ENCODE measurements at regions not wholly inside any gene's neighbourhood (a gene's known extent, or its start where the extent isn't known, plus 50 kb on each side); places are given as distances from the start of the nearest gene placed in this dataset.

DNA sequence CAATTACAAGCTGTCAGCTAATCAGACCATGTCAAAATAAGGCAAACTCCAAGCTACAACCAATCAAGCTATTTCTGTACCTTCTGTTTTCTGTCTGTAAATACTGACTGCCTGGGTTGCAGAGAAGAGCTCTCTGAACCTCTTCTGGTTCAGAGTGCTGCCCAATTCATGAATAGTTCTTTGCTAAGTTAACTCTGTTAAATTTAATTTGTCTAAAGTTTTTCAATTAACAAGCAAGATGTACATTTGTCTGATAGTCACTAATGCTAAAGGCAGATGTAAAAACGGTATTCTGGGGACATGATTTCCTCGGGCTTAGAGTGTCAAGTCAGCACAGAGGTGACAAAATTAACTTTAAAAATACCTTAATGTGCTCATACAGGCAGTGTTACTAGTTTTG is 408.3 kb upstream of the CLINT1 start:
- 95 to 100% methylated on average over 2 of the region's 2 CpGs for WGBS, 2 experiments (ENCODE audit: insufficient coverage in 1 of 2, insufficient read length in 1 of 2)
- DNase-seq: no peak
- Mint-ChIP-seq H3K9me3 (peaks cover 20% of the 10 kb centered on the region), H3K4me3 (no peak overlapping the region), H3K27me3 (ENCODE audit: insufficient read depth) (no peaks in the 10 kb centered on the region), H3K27ac (no peak overlapping the region), H3K4me1 (peaks cover 2% of the 10 kb centered on the region), H3K36me3 (ENCODE audit: low read depth) (no peaks in the 10 kb centered on the region)
- Histone ChIP-seq H3K27me3 (ENCODE audit: control insufficient read depth, insufficient read depth, low read length, poor library complexity, severe bottlenecking) (no peaks in the 10 kb centered on the region), H3K4me1 (ENCODE audit: control insufficient read depth, insufficient read depth, low read length) (no peaks in the 10 kb centered on the region), H3K9ac (ENCODE audit: extremely low read depth, low read length, poor library complexity, severe bottlenecking) (no peak overlapping the region), H3K4me3 (ENCODE audit: low read length) (no peak overlapping the region), H3K9me3 (ENCODE audit: control insufficient read depth, low read length) (peaks cover 15% of the 10 kb centered on the region), H3K36me3 (ENCODE audit: control insufficient read depth, insufficient read depth, low read length) (no peaks in the 10 kb centered on the region), H3K27ac (ENCODE audit: low read depth, low read length) (no peak overlapping the region)
- TF ChIP-seq, protein P1, sequence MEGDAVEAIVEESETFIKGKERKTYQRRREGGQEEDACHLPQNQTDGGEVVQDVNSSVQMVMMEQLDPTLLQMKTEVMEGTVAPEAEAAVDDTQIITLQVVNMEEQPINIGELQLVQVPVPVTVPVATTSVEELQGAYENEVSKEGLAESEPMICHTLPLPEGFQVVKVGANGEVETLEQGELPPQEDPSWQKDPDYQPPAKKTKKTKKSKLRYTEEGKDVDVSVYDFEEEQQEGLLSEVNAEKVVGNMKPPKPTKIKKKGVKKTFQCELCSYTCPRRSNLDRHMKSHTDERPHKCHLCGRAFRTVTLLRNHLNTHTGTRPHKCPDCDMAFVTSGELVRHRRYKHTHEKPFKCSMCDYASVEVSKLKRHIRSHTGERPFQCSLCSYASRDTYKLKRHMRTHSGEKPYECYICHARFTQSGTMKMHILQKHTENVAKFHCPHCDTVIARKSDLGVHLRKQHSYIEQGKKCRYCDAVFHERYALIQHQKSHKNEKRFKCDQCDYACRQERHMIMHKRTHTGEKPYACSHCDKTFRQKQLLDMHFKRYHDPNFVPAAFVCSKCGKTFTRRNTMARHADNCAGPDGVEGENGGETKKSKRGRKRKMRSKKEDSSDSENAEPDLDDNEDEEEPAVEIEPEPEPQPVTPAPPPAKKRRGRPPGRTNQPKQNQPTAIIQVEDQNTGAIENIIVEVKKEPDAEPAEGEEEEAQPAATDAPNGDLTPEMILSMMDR (conservative IDR thresholded peaks at IDR 0.05): no peak

DNA sequence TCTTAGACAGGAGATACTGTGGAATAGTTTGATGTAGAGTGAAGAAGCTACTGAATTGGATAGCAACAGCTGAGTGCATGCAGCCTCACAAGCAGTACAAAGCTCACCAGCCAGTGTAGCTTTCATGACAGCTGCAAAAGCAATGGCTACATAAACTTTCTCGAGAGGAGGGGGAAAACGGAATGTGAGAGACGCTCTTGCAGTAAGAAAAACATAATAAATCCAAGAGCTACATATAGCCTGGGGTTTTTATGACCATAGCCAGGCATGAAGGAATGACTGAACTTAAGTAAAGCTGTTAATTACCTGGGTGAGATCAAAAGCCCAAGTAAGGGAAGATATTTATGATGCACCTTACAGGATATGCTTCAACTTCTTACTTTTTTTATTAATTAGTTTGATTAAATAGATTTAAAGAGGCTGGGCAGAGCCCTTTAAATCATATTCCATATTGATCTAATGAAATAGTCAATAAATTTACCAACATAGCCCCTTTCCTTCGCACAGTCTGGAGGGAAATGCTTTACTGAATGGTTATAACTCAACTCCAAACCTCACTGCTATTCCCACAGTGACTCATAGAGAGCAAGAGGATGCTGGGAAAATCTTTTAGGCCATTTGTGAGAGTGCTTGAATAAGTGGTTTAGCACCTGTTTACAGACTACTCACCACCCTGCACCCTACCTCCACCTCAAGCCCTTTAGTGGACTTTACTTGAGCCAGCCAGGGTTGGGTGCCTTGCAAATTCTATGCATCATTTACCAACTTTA is 407.2 kb upstream of the CLINT1 start:
- Histone ChIP-seq H3K4me1 (ENCODE audit: control insufficient read depth, insufficient read depth, low read length) (no peaks in the 10 kb centered on the region), H3K27ac (ENCODE audit: low read depth, low read length) (no peak overlapping the region), H3K36me3 (ENCODE audit: control insufficient read depth, insufficient read depth, low read length) (no peaks in the 10 kb centered on the region), H3K9me3 (ENCODE audit: control insufficient read depth, low read length) (peaks cover 15% of the 10 kb centered on the region), H3K27me3 (ENCODE audit: control insufficient read depth, insufficient read depth, low read length, poor library complexity, severe bottlenecking) (no peaks in the 10 kb centered on the region), H3K4me3 (ENCODE audit: low read length) (no peak overlapping the region), H3K9ac (ENCODE audit: extremely low read depth, low read length, poor library complexity, severe bottlenecking) (no peak overlapping the region)
- Mint-ChIP-seq H3K4me1 (no peaks in the 10 kb centered on the region), H3K27me3 (ENCODE audit: insufficient read depth) (peaks cover 2% of the 10 kb centered on the region), H3K36me3 (ENCODE audit: low read depth) (no peaks in the 10 kb centered on the region), H3K27ac (no peak overlapping the region), H3K9me3 (peaks cover 20% of the 10 kb centered on the region), H3K4me3 (no peak overlapping the region)
- TF ChIP-seq, protein P1 (conservative IDR thresholded peaks at IDR 0.05): no peak
- WGBS, 2 experiments (ENCODE audit: insufficient coverage in 1 of 2, insufficient read length in 1 of 2): 95% methylated on average over 4 of the region's 4 CpGs; no CpG with 5 or more reads in 1 of the 2 experiments
- DNase-seq: no peak

DNA sequence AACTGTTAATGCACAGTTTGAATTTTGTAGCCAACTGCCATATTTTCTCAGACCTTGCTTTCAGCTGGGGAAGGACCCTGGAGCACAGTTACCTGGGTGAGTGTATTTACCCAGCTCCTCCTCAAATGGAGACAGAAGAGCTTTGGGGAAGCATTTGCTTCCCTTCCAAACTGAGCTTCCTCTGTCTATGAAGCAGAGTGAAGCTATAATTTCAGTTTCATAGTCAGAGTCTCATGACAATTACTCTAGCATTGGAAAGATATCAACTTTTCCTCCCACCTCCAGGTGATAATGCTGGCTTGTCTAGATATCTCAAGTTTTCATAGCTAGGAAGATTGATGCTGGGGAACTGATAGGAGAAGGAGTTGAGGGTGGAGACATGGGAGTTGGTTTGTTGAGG is 406.4 kb upstream of the CLINT1 start:
- H3K9me3 Mint-ChIP-seq: peaks cover 20% of the 10 kb centered on the region
- H3K36me3 Mint-ChIP-seq (ENCODE audit: low read depth): no peaks in the 10 kb centered on the region
- H3K27ac Mint-ChIP-seq: no peak overlapping the region
- no peaks in the 10 kb centered on the region for H3K4me1 Mint-ChIP-seq
- Histone ChIP-seq H3K4me3 (ENCODE audit: low read length) (no peak overlapping the region), H3K27ac (ENCODE audit: low read depth, low read length) (no peak overlapping the region), H3K9me3 (ENCODE audit: control insufficient read depth, low read length) (peaks cover 15% of the 10 kb centered on the region), H3K9ac (ENCODE audit: extremely low read depth, low read length, poor library complexity, severe bottlenecking) (no peak overlapping the region), H3K4me1 (ENCODE audit: control insufficient read depth, insufficient read depth, low read length) (no peaks in the 10 kb centered on the region), H3K36me3 (ENCODE audit: control insufficient read depth, insufficient read depth, low read length) (no peaks in the 10 kb centered on the region), H3K27me3 (ENCODE audit: control insufficient read depth, insufficient read depth, low read length, poor library complexity, severe bottlenecking) (no peaks in the 10 kb centered on the region)
- H3K27me3 Mint-ChIP-seq (ENCODE audit: insufficient read depth): peaks cover 2% of the 10 kb centered on the region
- TF ChIP-seq, protein P1 (conservative IDR thresholded peaks at IDR 0.05): no peak
- no peak for DNase-seq
- H3K4me3 Mint-ChIP-seq: no peak overlapping the region

Measured in endodermal cell (in vitro differentiated cells).